ENCODE measurements at regions not wholly inside any gene's neighbourhood (a gene's known extent, or its start where the extent isn't known, plus 50 kb on each side); places are given as distances from the start of the nearest gene placed in this dataset.

- no peaks in the 10 kb centered on the region for H3K9me3 ChIP-seq (ENCODE audit: control insufficient read depth in 1 of 2, insufficient read depth in 1 of 2, low read length in 2 of 2)
- Mint-ChIP-seq H3K36me3 (ENCODE audit: low read depth) (no peaks in the 10 kb centered on the region), H3K4me3 (no peak overlapping the region), H3K27me3 (no peaks in the 10 kb centered on the region), H3K9me3 (no peaks in the 10 kb centered on the region), H3K4me1 (ENCODE audit: low read depth) (no peaks in the 10 kb centered on the region), H3K27ac (no peak overlapping the region)
- no peak overlapping the region for H3K27ac ChIP-seq (ENCODE audit: low read depth in 1 of 2, low read length in 2 of 2)
- intact Hi-C loops (cut with DNase I, micrococcal nuclease): no loop called here
- H3K27me3 ChIP-seq (ENCODE audit: control insufficient read depth in 1 of 2, insufficient read depth in 2 of 2, low read length in 2 of 2): no peaks in the 10 kb centered on the region
- no peak for TF ChIP-seq CTCF (IDR thresholded peaks at IDR 0.05)
- no peaks in the 10 kb centered on the region for H3K4me1 ChIP-seq (ENCODE audit: insufficient read depth, low read length)
- no peak for ATAC-seq (ENCODE audit: poor library complexity)
- DNase-seq: no peak
- ChIA-PET CTCF (no interaction called here), POLR2A (no interaction called here)
- H3K4me3 ChIP-seq (ENCODE audit: low read length): no peak overlapping the region
- H3K36me3 ChIP-seq (ENCODE audit: insufficient read depth, low read length): no peaks in the 10 kb centered on the region
These were observed 313.2 kb downstream of the SEC23A start for GRCh38 chr14:38789805-38790204.

DNA sequence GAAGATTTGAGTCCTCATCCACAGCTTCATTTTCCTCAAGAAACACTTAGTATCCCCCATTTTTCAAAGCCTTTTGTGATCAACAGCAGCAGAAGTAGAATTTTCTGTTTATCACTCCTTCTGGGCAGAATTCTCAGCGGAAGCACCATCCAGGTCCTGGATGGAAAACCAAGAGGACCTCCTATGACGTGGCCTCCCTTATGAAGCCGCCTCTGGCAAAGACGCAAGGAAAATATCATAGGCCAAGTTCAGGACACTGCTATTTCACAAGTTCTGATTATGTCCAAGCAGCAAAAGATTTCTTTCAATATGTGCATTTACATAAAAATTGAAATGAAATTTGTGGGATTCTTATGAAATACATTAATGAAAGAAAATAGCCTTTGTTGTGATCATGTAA is 315.0 kb downstream of the SEC23A start:
- ATAC-seq (ENCODE audit: poor library complexity) (no peak), DNase-seq (no peak)
- H3K4me3 Mint-ChIP-seq: no peak overlapping the region
- no peaks in the 10 kb centered on the region for H3K36me3 ChIP-seq (ENCODE audit: insufficient read depth, low read length)
- no peak for TF ChIP-seq CTCF (IDR thresholded peaks at IDR 0.05)
- H3K27ac Mint-ChIP-seq: no peak overlapping the region
- no peaks in the 10 kb centered on the region for H3K4me1 ChIP-seq (ENCODE audit: insufficient read depth, low read length)
- intact Hi-C loops (cut with DNase I, micrococcal nuclease): no loop called here
- no peak overlapping the region for H3K27ac ChIP-seq (ENCODE audit: low read depth in 1 of 2, low read length in 2 of 2)
- H3K9me3 ChIP-seq (ENCODE audit: control insufficient read depth in 1 of 2, insufficient read depth in 1 of 2, low read length in 2 of 2): no peaks in the 10 kb centered on the region
- H3K4me3 ChIP-seq (ENCODE audit: low read length): no peak overlapping the region
- ChIA-PET POLR2A (no interaction called here), CTCF (no interaction called here)
- no peaks in the 10 kb centered on the region for H3K27me3 ChIP-seq (ENCODE audit: control insufficient read depth in 1 of 2, insufficient read depth in 2 of 2, low read length in 2 of 2)
- no peaks in the 10 kb centered on the region for H3K9me3 Mint-ChIP-seq
- H3K4me1 Mint-ChIP-seq (ENCODE audit: low read depth): no peaks in the 10 kb centered on the region
- no peaks in the 10 kb centered on the region for H3K27me3 Mint-ChIP-seq
- H3K36me3 Mint-ChIP-seq (ENCODE audit: low read depth): no peaks in the 10 kb centered on the region

- H3K27me3 ChIP-seq (ENCODE audit: control insufficient read depth in 1 of 2, insufficient read depth in 2 of 2, low read length in 2 of 2): no peaks in the 10 kb centered on the region
- ChIA-PET CTCF (no interaction called here), POLR2A (no interaction called here)
- H3K4me1 ChIP-seq (ENCODE audit: insufficient read depth, low read length): no peaks in the 10 kb centered on the region
- no peak overlapping the region for H3K4me3 ChIP-seq (ENCODE audit: low read length)
- H3K27ac ChIP-seq (ENCODE audit: low read depth in 1 of 2, low read length in 2 of 2): no peak overlapping the region
- Mint-ChIP-seq H3K27ac (no peak overlapping the region), H3K36me3 (ENCODE audit: low read depth) (no peaks in the 10 kb centered on the region), H3K27me3 (no peaks in the 10 kb centered on the region), H3K4me1 (ENCODE audit: low read depth) (no peaks in the 10 kb centered on the region), H3K9me3 (no peaks in the 10 kb centered on the region), H3K4me3 (no peak overlapping the region)
- H3K36me3 ChIP-seq (ENCODE audit: insufficient read depth, low read length): no peaks in the 10 kb centered on the region
- no peak for ATAC-seq (ENCODE audit: poor library complexity)
- no peaks in the 10 kb centered on the region for H3K9me3 ChIP-seq (ENCODE audit: control insufficient read depth in 1 of 2, insufficient read depth in 1 of 2, low read length in 2 of 2)
- DNase-seq: no peak
- TF ChIP-seq CTCF (IDR thresholded peaks at IDR 0.05): no peak
- intact Hi-C loops (cut with DNase I, micrococcal nuclease): no loop called here
These were observed 316.1 kb downstream of the SEC23A start for GRCh38 chr14:38786921-38787320.
